WTC11 (cell line): ENCODE measurements at regions not wholly inside any gene's neighbourhood (a gene's known extent, or its start where the extent isn't known, plus 50 kb on each side); places are given as distances from the start of the nearest gene placed in this dataset.

Experiments used
- FOXK1 ChIP-seq: sonication (generic); formaldehyde crosslinking; IDR thresholded peaks from 2 replicates; pipeline ENCODE4 v1.8.0; 2022; ENCODE audit warnings: mild to moderate bottlenecking, moderate library complexity, missing genetic modification reagents
- TP53 ChIP-seq: sonication (generic); formaldehyde crosslinking; IDR thresholded peaks from 2 replicates; pipeline ENCODE4 v1.8.1; 2023; ENCODE audit warnings: mild to moderate bottlenecking, missing genetic modification reagents
- ZBTB21 ChIP-seq: sonication (generic); formaldehyde crosslinking; IDR thresholded peaks from 2 replicates; pipeline ENCODE4 v1.8.1; 2023; ENCODE audit warnings: mild to moderate bottlenecking, missing genetic modification reagents, borderline replicate concordance
- ZNF671 ChIP-seq: fragments of 250-450 bp; sonication (Bioruptor Pico); IDR thresholded peaks from 2 replicates; pipeline ENCODE4 v1.8.0; 2021; ENCODE audit warnings: mild to moderate bottlenecking
- TF ChIP-seq, protein P1 (sequence below): sonication (generic); formaldehyde crosslinking; IDR thresholded peaks from 2 replicates; pipeline ENCODE4 v1.8.0; 2023; ENCODE audit warnings: mild to moderate bottlenecking, missing genetic modification reagents
- TF ChIP-seq, protein P2 (sequence below): sonication (generic); formaldehyde crosslinking; conservative IDR thresholded peaks from 2 replicates; pipeline ENCODE4 v1.8.1; 2023; ENCODE audit warnings: mild to moderate bottlenecking, low read depth, missing genetic modification reagents, moderate library complexity

DNA sequence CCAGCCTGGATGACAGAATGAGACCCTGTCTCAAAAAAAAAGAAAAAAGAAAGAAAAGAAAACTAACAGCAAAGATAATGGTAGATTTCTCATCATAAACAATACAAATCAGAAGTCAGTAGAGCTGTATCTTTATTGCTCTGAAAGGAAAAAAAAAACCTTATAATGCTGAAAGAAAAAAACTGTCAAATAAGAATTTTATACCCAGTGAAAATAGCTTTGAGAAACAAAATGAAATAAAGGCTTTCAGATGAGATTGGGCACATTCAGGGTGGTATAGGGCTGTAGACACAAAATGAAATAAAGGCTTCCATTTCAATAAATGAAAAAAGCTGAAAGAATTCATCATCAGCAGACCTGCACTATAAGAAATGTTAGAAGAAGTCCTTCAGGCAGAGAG is 105.0 kb upstream of the FOXN3 start:
- TF ChIP-seq, protein P1, sequence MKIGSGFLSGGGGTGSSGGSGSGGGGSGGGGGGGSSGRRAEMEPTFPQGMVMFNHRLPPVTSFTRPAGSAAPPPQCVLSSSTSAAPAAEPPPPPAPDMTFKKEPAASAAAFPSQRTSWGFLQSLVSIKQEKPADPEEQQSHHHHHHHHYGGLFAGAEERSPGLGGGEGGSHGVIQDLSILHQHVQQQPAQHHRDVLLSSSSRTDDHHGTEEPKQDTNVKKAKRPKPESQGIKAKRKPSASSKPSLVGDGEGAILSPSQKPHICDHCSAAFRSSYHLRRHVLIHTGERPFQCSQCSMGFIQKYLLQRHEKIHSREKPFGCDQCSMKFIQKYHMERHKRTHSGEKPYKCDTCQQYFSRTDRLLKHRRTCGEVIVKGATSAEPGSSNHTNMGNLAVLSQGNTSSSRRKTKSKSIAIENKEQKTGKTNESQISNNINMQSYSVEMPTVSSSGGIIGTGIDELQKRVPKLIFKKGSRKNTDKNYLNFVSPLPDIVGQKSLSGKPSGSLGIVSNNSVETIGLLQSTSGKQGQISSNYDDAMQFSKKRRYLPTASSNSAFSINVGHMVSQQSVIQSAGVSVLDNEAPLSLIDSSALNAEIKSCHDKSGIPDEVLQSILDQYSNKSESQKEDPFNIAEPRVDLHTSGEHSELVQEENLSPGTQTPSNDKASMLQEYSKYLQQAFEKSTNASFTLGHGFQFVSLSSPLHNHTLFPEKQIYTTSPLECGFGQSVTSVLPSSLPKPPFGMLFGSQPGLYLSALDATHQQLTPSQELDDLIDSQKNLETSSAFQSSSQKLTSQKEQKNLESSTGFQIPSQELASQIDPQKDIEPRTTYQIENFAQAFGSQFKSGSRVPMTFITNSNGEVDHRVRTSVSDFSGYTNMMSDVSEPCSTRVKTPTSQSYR (CRISPR knock-in tag), result no peak
- TF ChIP-seq ZBTB21 (CRISPR knock-in tag), result no peak
- TF ChIP-seq ZNF671, result no peak
- TF ChIP-seq FOXK1 (CRISPR knock-in tag), result no peak
- TF ChIP-seq, protein P2, sequence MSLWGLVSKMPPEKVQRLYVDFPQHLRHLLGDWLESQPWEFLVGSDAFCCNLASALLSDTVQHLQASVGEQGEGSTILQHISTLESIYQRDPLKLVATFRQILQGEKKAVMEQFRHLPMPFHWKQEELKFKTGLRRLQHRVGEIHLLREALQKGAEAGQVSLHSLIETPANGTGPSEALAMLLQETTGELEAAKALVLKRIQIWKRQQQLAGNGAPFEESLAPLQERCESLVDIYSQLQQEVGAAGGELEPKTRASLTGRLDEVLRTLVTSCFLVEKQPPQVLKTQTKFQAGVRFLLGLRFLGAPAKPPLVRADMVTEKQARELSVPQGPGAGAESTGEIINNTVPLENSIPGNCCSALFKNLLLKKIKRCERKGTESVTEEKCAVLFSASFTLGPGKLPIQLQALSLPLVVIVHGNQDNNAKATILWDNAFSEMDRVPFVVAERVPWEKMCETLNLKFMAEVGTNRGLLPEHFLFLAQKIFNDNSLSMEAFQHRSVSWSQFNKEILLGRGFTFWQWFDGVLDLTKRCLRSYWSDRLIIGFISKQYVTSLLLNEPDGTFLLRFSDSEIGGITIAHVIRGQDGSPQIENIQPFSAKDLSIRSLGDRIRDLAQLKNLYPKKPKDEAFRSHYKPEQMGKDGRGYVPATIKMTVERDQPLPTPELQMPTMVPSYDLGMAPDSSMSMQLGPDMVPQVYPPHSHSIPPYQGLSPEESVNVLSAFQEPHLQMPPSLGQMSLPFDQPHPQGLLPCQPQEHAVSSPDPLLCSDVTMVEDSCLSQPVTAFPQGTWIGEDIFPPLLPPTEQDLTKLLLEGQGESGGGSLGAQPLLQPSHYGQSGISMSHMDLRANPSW (CRISPR knock-in tag), result no peak
- TF ChIP-seq TP53 (CRISPR knock-in tag), result no peak
